Stromal cell of bone marrow (primary cell): ENCODE measurements at regions not wholly inside any gene's neighbourhood (a gene's known extent, or its start where the extent isn't known, plus 50 kb on each side); places are given as distances from the start of the nearest gene placed in this dataset.

Source experiments
- DNase-seq: peaks from one replicate; pipeline ENCODE4 v3.0.0-alpha.2; 2012; ENCODE audit warnings: low read depth

DNA sequence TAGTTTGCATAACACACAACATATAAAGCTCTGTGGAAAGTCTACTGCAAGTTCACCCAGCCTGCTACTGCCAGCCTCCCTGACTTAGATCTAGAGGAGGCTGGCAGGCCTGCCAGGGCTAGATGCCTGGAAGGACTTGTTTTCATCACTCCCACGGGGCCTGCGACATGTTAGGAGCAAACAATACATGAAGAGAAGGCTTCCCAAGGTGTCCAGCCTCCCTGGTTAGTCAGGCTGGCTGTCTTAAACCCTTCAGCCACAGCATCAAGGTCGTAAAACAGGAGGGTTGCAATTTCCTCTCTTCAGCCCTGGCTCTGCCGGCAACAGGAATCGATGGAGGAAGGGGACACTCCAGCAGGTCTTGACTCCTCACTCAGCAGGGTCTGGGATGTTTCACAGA lies 104.5 kb downstream of the NGF start:
- no peak for DNase-seq

DNA sequence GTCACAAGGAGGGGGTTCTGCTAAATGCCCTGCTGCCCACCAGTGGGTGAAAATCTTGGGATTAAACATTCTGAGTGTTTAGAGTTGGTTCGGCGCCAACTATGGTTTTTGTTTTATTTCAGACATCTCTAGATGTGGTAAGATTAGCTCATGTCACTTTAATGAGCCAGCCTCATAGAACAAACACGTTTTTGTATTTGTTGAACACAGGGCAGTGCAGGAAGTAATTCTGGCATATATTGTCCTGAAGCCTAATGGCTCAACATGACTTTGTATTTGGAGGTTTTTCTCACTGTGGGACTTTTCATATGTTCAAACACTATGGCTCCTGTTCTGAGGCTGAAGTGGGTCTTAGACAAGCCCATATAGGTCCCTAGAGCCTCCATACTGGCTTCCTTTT lies 107.8 kb downstream of the NGF start:
- DNase-seq = no peak

DNA sequence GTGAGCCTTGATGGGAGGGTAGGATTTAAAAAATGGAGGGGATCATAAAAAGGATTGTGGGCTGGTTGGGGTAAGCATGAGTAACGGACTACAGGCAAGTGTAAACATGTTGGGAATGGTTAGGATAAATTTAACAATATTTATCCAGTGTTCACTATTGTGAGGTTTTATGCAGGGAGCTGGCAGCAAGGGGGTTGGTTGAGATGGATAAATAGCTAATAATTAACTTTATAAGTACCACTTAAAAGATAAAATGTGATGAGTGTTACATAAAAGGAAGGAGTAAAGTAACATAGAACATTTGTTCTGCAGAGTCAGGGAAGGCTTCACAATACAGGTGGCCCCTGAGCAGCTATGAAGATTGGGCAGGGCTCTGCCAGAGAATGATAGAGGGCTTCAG lies 109.0 kb downstream of the NGF start:
- no peak for DNase-seq

DNA sequence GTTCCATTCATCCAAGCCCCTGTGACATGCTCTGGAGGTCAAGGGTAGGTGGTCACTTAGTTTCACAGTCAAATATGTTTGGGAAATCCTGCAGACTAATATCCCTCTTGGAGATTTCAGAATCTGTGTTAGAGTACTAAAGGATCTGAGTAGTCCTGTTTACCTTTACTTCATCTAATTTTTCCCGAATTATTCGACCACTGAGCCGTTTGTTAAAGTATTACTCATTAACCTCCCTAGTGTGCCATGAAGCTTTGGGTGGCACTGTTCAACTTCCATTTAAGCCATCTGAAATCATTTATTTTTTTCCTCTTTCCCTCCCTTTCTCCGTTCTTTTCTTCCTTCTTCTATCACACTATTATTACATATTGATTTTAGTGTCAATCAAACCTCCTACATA lies 109.9 kb downstream of the NGF start:
- no peak for DNase-seq

DNA sequence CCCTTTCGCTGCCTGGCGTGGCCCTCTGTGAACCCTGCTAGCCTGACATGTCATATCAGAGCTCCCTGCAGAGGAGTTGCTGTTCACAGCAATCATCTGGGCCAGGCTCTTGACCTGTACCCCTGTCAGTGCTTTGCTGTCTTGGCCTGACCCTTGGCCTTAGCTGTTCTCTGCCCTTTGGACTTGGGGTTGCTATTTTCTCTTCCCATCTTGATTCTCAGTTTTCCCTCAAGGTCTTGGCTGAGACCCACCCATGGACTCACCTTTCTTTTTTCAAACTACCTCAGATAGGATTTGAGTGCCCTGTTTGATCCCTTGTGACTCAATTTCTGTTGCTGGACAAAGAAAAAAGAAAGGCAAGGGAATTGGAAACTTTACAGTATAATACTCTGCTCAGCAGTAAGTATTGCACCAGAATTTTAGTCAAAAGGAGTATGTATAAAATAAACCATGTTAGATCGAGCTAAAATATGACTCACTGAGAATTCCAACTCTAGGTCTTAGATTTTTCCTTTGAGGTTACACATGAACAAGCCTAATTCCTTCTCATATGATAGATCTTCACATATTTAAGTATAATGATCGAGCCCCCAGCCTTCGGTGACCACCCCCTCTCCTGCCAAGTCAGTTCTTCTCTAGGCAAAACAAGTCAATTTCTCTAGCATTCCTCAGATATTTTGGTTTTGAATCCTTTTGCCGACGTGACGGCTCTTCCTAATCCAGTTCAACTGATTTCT lies 110.5 kb downstream of the NGF start:
- DNase-seq = no peak

DNA sequence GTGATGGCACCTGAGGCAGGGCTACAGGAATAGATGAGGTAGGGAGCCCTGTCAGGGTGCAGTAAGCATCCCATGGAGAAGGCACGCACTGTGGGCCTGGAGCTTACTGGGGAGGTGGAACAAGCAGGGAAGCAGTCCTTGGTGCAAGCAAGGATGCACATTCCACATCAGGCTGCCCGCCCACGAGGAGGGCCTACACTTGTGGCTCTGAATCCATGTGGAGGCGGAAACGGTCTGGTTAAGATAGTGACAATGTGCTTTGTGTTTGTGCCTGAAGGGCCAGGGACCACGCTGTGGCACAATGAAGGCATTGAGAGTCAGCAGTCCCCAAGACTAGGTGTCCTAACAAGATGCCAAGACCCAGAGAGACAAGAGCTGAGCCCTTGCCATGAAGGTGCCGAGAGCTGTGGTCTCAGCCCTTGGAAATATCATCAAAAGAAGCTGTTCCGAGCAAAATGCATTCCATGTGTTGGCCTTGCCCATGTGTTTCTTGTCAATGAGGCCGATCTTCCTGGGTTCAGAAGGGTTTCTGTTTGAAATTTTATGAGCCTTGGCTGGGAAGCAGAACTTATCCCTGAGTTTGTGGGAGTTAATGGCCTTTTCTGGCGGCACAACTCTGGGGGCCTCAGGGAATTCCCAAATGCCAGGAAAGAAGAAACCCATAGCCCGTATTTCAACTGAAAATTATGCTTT lies 111.9 kb downstream of the NGF start:
- no peak for DNase-seq

DNA sequence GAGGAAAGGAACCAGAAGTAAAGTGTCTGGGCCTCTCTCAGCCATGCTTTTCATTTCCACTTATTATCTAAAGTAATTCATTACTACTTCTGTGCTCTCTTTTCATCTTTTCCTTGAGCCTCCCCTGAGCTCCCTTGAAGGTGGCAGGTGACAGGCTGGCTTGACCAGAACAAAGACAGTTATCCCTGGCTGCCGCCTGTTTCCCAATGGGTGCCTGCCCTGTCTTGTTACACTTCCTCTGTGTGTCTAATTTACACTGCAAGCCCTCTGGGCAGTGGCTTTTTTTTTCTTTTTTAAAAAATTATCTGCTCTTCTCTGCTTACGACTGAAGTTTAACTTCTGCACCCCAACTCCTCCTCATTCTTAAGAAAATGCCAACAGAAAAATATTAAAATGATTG lies 113.4 kb downstream of the NGF start:
- DNase-seq = no peak

DNA sequence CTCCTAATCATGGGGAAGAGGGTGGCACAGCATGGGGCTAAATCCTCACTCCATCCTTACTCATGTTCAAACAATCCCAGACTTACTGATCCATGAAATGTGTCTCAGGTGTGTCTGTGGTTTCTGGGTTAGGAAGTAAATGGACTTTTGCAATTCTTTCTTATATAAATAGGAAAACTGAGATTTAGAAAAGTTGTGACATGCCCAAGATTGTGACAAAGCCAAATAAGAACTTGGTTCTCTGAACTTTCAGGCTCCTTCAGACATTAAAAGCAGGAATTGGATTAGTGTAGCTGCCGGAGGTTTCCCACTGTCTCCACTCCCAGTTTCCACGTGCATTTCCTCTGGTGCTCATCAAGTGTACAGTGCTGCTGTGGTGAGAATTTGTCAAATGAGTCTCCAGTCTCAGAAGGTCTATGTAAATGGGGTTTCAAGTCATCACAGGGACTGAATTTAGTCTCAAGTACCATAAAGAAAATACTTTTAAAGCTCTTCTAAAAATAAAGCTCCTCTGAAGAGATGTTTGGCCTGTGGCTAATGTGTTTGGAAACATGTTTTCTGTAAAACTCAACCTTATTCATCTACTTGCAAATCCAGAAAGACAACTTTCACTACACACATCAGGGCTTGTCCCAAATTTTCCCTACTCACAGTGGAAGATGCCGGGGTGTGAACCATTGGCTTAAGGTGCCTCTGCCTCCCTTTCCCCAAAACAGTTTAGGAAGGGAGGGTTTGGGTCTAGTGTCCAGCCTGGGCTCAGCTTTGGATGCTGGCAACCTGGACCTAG lies 115.2 kb downstream of the NGF start:
- no peak for DNase-seq

DNA sequence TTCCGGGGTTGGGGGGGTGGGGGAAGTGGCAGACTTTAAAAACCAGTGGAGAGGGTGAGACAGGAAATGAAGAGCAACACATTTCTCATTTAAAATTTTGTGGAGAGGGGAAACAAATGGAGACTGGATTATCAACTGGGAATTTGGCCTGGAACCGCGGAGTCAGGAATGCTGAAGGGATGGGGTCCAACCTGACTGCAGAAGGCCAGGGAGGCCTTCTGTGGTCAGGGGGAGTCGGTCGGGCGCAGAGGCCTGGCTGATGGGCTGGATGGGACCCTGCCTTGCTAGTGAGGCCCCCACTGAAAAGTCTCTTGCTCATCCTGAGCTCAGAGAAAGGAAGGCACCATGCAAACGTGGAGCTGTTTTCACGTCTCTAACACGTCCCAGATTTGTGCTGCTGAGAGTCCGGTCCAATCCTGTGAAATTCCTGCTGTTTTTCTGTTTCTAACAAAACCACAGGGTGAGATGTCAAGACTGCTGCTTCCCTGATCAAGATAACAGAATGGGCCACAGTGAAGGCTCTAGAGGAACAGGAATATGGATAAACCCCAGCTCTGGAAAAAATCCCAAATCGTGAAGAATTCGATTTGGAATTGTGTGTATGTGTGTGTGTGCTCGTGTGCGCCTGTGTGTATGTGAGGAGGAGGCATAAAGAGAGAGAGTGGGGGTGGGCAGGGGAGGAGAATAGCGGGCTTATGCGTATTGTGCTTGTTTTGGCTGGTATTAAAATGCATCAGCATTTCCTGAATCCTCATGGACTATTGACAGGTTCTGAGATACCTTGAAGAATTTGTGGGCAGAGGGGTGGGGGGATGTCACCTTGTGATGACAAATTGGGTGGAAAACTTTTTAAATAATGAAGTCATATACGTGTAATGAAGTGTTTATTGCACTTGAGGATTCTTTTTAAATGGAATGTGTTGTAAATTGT lies 117.4 kb downstream of the NGF start:
- no peak for DNase-seq

DNA sequence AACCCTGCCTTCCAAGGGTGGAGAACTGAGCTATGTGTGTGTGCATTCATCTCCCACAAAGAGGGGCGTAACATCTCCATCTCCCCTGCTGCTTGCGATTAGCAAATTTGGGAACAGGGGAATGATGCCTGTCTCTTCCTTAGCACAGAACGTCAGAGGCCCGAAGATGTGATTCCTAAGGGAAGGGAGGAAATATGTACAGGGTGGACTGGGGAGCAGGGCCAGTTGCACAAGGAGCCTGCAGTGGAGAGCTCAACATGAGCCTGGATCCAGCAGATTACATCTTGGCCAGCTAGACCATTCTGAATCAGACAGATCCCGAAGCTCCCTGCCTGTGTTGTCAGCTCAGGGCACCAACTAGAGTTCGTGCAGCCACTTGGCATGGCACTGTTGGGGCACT lies 118.1 kb downstream of the NGF start:
- no peak for DNase-seq

DNA sequence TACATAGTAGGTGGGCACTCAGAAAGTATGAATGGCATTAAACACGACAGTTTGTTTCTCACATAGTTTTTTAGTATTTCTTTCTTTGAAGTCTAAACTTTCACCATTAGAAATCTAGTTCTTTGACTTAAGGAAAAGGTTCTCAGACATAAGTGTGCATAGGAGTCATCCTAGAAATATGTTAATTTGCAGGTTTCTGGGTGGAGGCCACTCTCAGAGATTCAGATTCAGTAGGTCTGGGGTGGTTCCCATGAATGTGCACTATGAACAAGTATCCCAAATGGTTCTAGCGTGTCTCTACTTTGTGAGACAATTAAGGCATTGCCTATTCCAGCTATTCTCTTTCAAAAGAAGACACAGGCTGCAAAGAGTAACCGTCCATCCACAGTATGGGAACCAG lies 119.3 kb downstream of the NGF start:
- no peak for DNase-seq

DNA sequence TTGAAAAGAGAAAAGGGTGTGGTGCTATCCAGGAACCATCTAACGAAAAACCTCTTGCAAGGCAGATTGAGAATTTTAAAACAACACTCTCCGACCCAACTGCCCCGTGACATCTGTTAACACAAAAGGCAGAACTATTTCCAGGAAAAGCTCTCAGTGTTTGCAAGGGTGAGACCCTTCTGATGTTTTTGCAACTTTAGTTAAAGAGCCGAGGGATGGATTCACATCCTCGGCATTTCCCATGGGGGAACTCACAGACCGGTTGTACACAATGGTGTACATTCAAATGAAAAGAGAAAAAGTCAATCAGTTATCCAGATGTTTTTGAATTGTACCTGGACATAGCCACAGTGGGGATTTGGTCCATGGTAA lies 120.0 kb downstream of the NGF start:
- DNase-seq = no peak

DNA sequence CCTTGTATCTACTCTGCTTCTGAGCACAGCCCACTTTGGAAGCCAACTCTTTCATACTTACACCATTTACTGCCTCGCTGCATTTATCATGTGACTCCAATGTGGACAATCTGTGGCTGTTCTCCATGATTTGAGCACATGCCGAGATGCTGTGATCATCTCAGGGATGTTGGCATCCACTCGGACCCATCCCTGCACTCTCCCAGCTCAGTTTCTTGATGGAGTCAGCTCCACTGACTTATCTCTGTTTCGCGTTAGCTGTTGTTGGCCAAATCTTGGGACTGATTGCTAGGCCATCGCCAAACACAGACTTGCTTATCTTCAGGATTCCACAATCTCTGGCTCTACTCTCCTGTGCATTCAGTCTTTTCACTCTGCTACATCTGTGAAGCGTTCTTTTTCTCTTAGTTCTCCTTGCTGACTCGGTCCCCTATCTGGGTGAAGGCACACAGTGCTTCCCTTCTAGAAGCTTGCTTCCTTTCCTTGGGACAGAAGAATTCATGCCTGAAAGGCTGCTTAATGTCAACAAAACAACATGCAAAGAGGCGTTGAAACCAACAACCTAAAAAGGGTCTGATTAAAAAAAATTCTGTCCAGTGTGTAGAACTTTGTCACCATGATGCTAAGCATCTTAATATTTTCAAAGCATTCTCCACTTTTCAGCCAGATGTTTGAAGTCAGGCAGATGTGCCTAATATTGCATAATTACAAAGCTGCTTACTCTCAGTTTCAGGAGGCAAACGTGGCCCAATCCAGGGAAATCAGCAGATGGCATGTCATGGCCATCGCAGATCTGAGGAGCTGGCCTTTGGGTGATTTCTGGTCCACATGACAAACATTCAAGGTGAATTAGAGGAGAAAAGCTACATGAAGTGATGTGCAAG lies 120.7 kb downstream of the NGF start:
- DNase-seq = no peak

DNA sequence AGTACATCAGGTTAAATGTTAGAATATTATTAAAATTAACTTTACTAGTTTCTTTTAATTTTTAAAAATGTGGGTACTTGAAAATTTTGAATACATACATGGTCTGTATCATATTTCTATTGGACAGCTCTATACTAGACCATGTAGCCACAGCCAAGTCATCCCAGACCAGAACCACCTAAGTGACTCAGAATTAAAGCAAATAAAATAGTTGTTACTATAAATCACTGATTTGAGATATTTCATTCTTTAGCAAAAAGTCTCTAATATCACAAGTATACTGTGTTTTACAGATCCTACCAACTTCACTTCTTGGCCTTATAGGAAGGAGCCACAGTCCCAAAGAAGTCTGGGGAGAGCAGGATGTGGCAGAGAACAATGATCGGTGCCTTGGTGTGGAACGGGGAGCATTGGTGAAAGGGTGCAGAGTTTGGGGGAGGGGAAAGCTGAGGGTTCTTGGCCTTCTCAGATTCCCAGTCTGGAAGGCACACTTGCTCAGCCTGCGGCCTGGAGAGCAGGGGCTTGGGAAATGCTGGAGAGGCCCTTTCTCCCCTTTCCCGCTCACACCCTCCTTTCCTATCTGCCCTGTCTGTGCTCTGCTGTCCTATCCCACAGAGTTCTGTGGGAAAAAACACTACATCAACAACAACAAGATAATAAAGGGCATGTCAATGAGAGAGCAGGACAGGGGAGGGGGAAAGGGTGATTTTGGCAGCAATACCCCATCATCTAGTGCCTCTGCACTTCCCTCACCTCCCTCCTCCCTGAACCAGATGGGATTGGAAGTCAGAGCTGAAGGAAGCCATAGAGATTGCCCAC lies 122.1 kb downstream of the NGF start:
- DNase-seq = no peak

DNA sequence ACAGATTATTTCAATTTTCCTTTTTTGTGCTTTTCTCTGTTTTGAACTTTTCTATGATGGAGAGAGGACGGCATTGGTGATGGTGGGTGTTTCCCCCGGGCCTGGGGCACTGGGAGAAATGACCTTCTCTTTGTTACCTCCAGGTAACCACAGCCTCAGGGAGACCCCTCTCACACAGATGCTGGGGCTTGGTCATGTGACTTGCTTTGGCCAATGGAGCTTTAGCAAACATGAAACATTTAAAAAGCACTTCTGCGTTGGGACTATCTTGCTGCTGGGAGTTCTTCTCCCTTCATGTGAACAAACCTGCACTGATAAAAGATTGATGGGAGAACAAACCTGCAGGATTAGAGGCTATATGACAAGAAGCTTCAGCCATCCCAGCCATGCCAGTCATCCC lies 122.9 kb downstream of the NGF start:
- DNase-seq = no peak

DNA sequence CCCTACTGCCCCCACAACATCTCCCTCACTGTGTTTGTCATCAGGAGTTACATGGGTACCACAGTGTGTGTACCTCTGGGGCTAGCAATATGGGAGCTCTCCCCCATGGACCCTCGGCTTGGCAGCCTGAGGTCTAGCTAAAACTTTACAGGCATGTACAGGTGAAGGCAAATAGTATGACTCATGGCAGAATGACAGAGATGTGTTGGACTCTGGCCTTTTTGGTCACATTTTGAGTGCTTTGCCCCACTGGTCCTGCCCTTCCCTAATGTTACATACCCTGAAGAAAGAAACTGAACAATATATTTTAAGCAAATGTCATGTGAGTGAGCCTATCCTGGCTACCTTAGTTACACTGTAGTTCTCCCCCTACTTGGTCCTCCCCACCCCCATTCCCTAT lies 124.0 kb downstream of the NGF start:
- no peak for DNase-seq

DNA sequence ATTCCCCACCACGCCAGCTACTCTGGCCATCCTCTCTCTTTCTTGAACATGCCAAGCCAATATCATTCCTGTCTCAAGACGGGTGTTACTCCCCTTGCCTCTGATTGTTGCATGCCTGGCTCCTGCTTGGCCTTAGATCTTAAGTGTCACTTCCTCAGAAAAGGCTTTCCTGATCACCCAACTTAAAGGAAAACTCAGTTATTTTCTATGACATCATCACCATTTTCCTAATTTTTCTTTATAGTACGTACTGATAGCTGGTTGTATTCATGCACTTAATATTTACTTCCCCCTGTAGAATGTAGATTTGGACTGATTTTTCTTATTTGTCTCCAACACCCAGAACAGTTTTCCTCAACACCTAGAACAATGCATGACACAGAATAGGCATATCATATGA lies 123.8 kb upstream of the TSPAN2 start:
- DNase-seq = no peak

DNA sequence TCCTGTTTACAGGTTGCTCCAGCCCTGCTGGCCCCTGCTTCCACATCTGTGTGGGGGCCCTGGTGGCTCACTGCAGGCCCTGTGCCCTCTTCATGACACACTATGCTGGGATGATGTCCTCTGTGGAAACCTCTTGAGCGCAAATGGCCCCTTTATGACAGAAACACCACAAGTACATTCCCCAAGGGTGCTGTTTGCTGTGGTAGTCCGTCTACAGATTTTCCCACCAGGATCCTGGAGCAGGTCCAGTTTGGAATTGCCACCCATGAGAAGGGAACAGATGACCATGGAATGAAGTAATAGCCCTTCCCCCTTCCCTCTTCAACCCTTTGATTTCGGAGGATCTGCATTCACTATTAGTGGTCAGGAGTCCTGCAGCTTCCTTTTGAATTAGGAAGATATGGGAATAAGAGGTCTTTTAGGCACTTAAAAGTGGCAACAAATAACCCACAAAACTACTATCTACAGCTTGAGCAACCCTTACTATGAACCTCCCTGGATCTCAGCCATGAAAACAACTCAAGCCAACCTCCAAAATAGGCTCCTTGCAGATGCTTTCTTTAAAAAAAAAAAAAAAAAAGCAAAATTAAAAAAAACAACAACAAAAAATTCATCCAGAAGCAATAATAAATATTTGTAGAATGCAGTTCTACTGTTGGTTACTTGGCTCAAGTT lies 121.9 kb upstream of the TSPAN2 start:
- DNase-seq = no peak

DNA sequence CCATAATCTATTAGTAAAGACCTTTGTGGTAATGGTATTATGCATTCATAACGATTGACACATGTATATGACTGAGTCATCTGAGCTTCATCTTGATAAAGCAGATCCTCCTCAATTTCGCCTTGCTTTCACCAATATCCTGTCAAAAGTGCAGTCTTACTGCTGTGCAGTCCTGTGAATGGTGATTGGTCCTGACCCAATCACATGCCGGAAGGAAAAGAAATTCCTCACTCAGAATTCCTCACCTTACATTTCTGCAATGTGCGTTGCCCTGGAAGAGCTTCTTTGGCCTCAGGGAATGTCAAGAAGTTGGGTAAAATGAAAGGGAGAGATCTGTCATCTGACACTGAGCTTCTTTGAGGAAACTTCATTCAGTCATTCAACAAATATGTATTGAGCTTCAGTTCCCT lies 121.0 kb upstream of the TSPAN2 start:
- no peak for DNase-seq

DNA sequence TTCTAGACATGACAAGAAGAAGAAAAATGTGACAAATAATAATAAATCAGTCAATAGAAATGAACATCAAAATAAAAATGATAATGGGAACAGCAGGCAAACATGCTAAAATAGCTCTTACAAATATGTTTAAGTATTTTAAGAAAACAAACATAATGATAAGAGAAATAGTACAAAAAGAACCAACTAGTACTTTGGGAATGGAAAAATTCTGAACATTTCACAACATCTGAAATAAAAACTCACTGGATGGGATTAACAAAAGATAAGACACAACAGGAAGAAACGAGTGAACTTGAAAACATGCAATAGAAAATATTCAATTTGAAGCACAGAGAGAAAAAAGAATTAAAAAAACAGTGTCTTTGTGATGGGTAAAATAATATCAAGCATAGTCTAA lies 115.2 kb upstream of the TSPAN2 start:
- DNase-seq = no peak
